Esophagus squamous epithelium (tissue), 4 donors: ENCODE measurements at regions not wholly inside any gene's neighbourhood (a gene's known extent, or its start where the extent isn't known, plus 50 kb on each side); places are given as distances from the start of the nearest gene placed in this dataset.

Experiments used
- CTCF ChIP-seq, 6 experiments: fragments of 450-650 bp in 4 of 6; fragments of 200-600 bp in 2 of 6; sonication (generic) in 2 of 6; IDR thresholded peaks; one replicate each; pipeline ENCODE4 v1.5.1; 2016 to 2019; ENCODE audit warnings: antibody characterized with exemption in 6 of 6, mild to moderate bottlenecking in 4 of 6, moderate library complexity in 4 of 6
- POLR2A ChIP-seq, 4 donors: fragments of 450-650 bp; IDR thresholded peaks; one replicate each; pipeline ENCODE4 v1.6.1; 2017; ENCODE audit warnings: antibody characterized with exemption in 4 of 4, mild to moderate bottlenecking in 4 of 4, moderate library complexity in 3 of 4

GRCh38 chr2:146870691-146871090 lies 974.1 kb upstream of the ACVR2A start:
- TF ChIP-seq POLR2A (IDR thresholded peaks at IDR 0.05) (no peak), CTCF (IDR thresholded peaks at IDR 0.05) (no peak)
